ENCODE measurements at regions not wholly inside any gene's neighbourhood (a gene's known extent, or its start where the extent isn't known, plus 50 kb on each side); places are given as distances from the start of the nearest gene placed in this dataset.

DNA sequence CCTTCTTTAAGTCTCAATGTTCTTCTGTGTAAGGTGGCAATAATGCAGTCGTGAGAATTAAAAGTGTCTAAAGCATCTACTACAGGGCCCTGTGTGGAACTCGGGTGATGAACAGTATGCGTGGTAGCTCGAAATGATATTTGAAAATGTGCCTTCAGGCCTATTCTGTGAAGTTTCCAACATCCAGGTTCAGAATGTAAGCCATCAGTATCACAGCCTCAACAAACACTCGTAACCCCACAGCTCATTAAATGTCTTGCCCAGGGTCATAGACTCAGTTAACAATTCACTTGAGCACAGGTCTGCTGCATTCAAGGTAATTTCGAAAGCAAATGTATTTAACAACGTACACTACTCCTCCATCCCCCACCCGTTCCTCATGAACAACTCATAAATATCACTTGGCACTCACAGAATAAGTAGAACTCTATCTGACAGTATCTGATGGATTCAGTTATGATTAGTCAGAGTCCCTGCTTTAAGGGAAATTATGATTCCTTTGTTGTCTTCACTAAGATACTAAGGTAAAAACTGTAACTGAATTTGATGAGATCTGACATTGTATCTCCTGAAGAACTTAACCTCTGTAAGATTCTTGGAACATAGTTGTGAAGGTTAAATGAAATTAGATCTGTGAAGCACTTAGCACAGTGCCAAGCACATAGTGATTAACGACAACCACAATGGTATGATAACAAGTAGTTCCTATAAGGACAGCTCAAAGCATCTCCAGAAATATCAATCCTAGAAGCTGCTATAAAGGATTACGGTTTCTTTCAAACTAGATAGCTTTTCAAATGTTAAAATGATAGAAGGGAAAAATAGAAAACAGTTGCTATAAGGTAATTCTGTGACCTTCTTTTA is 642.3 kb downstream of the TBL1XR1 start:
- intact Hi-C loops (cut with DNase I; ENCODE audit: low total_unique reads), result no loop called here
- TF ChIP-seq POLR2A (IDR thresholded peaks at IDR 0.05), result no peak
- TF ChIP-seq, protein P1, sequence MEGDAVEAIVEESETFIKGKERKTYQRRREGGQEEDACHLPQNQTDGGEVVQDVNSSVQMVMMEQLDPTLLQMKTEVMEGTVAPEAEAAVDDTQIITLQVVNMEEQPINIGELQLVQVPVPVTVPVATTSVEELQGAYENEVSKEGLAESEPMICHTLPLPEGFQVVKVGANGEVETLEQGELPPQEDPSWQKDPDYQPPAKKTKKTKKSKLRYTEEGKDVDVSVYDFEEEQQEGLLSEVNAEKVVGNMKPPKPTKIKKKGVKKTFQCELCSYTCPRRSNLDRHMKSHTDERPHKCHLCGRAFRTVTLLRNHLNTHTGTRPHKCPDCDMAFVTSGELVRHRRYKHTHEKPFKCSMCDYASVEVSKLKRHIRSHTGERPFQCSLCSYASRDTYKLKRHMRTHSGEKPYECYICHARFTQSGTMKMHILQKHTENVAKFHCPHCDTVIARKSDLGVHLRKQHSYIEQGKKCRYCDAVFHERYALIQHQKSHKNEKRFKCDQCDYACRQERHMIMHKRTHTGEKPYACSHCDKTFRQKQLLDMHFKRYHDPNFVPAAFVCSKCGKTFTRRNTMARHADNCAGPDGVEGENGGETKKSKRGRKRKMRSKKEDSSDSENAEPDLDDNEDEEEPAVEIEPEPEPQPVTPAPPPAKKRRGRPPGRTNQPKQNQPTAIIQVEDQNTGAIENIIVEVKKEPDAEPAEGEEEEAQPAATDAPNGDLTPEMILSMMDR (IDR thresholded peaks at IDR 0.05), result no peak
- DNase-seq (ENCODE audit: low spot score in 2 of 2), result no peak
- 52 to 63% methylated on average over 10 of the region's 10 CpGs for WGBS, 2 donors
- no peak overlapping the region for H3K4me3 ChIP-seq (ENCODE audit: low read depth, poor library complexity, severe bottlenecking)

DNA sequence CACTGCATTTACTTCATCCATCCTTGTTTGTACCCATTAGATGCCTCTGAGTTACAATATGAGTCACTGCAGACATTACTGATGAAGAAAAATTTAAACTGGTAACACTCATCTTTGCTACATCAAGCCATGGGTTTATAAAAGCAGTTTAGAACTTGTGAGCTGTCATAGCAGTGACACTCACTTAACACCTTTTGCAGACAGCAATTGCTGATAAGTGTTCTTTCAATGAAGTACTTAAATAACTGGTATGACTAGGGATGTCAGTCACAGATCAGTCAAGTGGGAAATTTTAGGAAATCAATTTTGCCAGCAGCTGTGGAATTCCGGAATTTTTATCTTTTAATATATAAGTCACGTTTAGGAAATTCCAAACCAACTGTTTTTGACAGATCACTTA is 643.0 kb downstream of the TBL1XR1 start:
- no peak for DNase-seq (ENCODE audit: low spot score in 2 of 2)
- 42 to 45% methylated on average over 2 of the region's 2 CpGs for WGBS, 2 donors
- intact Hi-C loops (cut with DNase I; ENCODE audit: low total_unique reads), result no loop called here
- no peak for TF ChIP-seq POLR2A (IDR thresholded peaks at IDR 0.05)
- TF ChIP-seq, protein P1 (IDR thresholded peaks at IDR 0.05), result no peak
- no peak overlapping the region for H3K4me3 ChIP-seq (ENCODE audit: low read depth, poor library complexity, severe bottlenecking)

DNA sequence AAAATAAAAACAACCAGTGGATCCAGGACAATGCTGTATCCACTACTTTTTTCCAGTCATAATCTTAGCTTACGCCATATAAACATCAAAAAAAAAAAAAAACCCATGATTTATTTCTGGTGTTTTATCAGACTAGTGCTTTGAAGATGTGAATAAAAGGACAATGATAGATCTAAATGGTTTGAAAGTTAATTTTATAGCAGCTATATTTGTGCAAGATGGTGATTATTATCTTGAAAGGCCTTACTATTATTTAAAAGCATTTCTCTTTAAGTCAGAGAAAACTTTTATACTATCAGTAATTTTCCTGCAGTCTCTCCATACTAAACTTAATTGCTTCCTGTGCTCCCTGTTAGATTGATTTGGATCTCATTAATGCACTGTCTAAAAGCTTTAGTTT is 670.3 kb downstream of the TBL1XR1 start:
- no peak overlapping the region for H3K4me3 ChIP-seq (ENCODE audit: low read depth, poor library complexity, severe bottlenecking)
- TF ChIP-seq, protein P1 (IDR thresholded peaks at IDR 0.05), result no peak
- TF ChIP-seq POLR2A (IDR thresholded peaks at IDR 0.05), result no peak
- 82 to 85% methylated on average over 1 of the region's 1 CpG for WGBS, 2 donors

DNA sequence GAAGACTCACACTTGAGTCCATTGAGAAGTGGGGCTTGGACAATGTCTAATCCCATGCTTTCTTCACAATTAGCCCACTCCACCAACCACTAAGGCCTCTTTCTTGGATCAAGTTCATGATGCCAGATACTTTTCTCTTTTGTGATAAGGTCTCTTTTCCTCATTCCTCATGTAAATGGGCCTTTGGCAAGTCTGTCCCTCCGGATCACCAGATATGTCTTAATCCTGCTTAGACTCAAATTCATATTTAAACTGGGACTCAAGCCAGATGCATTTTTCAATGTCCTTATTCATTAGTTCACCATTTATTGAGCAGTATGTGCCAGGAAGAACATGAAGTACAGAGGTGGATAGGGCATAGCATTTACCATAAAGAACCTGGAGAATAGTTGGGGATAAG is 671.1 kb downstream of the TBL1XR1 start:
- 42 to 48% methylated on average over 1 of the region's 1 CpG for WGBS, 2 donors
- TF ChIP-seq POLR2A (IDR thresholded peaks at IDR 0.05), result no peak
- TF ChIP-seq, protein P1 (IDR thresholded peaks at IDR 0.05), result no peak
- DNase-seq (ENCODE audit: low spot score in 2 of 2), result no peak
- intact Hi-C loops (cut with DNase I; ENCODE audit: low total_unique reads), result no loop called here
- H3K4me3 ChIP-seq (ENCODE audit: low read depth, poor library complexity, severe bottlenecking), result no peak overlapping the region

More for the DNA sequence above, 670.3 kb downstream of the TBL1XR1 start:
- intact Hi-C loops (cut with DNase I; ENCODE audit: low total_unique reads), result no loop called here
- no peak for DNase-seq (ENCODE audit: low spot score in 2 of 2)

DNA sequence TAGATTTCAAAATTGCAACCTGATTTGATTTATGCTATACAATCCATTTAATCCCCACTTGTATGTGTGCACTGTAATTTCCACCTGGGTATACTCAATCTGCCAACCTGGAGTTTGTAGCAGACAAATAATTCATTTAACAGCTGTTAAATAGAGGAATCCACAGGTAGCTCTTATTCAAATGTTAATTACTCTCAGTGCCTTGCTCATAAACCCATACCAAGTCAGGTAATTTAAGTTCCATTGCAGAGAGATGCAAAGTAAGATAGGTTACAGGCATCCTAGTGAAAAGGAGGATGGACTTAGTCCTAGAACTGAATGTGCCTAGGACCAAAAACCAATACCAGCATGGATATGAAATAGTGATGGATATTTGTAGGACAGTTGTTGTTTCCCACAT is 674.2 kb downstream of the TBL1XR1 start:
- TF ChIP-seq, protein P1 (IDR thresholded peaks at IDR 0.05), result no peak
- TF ChIP-seq POLR2A (IDR thresholded peaks at IDR 0.05), result no peak
- no peak overlapping the region for H3K4me3 ChIP-seq (ENCODE audit: low read depth, poor library complexity, severe bottlenecking)
- no peak for DNase-seq (ENCODE audit: low spot score in 2 of 2)
- intact Hi-C loops (cut with DNase I; ENCODE audit: low total_unique reads), result no loop called here

DNA sequence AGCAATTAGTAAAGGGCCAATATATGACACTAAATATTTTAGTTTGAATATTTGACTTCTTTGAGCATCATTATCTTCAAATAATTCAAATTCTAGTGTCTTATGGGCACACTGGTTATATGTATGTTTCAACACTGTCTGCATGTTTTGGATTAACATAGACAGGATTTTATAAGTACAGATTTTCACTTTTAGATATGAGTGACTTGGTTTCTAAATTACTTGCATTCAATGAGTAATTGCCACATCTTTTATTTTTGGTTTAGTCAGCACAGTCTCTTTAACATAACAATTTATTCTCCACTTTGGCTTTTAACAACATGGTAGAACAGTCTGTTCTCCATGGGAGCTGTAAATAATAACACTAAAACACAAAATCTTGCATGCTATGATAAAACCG is 674.8 kb downstream of the TBL1XR1 start:
- intact Hi-C loops (cut with DNase I; ENCODE audit: low total_unique reads), result no loop called here
- TF ChIP-seq POLR2A (IDR thresholded peaks at IDR 0.05), result no peak
- TF ChIP-seq, protein P1 (IDR thresholded peaks at IDR 0.05), result no peak
- WGBS, 2 donors, result 82 to 84% methylated on average over 1 of the region's 1 CpG
- H3K4me3 ChIP-seq (ENCODE audit: low read depth, poor library complexity, severe bottlenecking), result no peak overlapping the region
- DNase-seq (ENCODE audit: low spot score in 2 of 2), result no peak

All from lower leg skin (tissue), 4 donors.